Skin epidermis (tissue), 12 donors: ENCODE measurements at regions not wholly inside any gene's neighbourhood (a gene's known extent, or its start where the extent isn't known, plus 50 kb on each side); places are given as distances from the start of the nearest gene placed in this dataset.

ENCODE experiments used
- H3K27ac ChIP-seq, 21 experiments: fragments of 200-600 bp; sonication (generic) in 11 of 21; one replicate each; pipeline ENCODE4 v1.5.0; 2020; ENCODE audit warnings: mild to moderate bottlenecking in 3 of 21, inconsistent platforms in 2 of 21, moderate library complexity in 2 of 21
- H3K4me3 ChIP-seq, 7 experiments: fragments of 200-600 bp; sonication (generic) in 2 of 7; one replicate each; pipeline ENCODE4 v1.5.0; 2020; ENCODE audit warnings: inconsistent platforms in 2 of 7, mild to moderate bottlenecking in 2 of 7, moderate library complexity in 1 of 7

- no peak overlapping the region for H3K27ac ChIP-seq
- H3K4me3 ChIP-seq = no peak overlapping the region
Measured at GRCh38 chr1:57800376-57800775, 376.5 kb upstream of the DAB1 start.

DNA sequence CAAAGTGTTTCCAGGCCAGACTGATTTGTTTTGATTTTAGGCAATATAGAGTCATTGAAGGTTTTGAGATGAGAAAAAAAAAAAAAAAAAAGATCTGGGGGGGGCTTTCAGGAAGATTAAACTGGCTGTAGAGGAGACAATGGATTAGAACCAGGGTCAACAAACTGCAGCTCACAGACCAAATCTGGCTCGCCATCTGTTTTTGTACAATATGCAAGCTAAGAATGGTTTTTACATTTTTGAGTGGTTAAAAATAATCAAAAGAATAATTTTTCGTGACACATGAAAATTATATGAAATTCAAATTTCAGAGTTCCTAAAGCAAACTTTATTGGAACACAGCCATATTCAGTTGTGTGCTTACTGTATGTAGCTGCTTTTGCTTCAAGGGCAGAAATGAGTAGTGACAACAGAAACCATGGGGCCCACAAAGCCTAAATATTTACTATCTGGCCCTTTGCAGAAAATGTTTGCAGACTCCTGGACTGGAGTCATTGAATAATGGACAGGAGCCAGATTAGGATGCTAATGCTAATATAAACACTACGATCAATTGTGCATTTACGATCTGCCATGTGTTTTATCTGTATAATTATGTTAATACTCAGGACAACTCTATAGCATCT, 375.7 kb upstream of the DAB1 start:
- Histone ChIP-seq H3K27ac (no peak overlapping the region), H3K4me3 (no peak overlapping the region)

GRCh38 chr1:57798543-57798942, 374.7 kb upstream of the DAB1 start:
- H3K27ac ChIP-seq = no peak overlapping the region
- H3K4me3 ChIP-seq = no peak overlapping the region

- Histone ChIP-seq H3K4me3 (no peak overlapping the region), H3K27ac (no peak overlapping the region)
Measured at GRCh38 chr1:57797084-57797483, 373.2 kb upstream of the DAB1 start.

- H3K4me3 ChIP-seq = no peak overlapping the region
- no peak overlapping the region for H3K27ac ChIP-seq
Measured at GRCh38 chr1:57796616-57797015, 372.8 kb upstream of the DAB1 start.

DNA sequence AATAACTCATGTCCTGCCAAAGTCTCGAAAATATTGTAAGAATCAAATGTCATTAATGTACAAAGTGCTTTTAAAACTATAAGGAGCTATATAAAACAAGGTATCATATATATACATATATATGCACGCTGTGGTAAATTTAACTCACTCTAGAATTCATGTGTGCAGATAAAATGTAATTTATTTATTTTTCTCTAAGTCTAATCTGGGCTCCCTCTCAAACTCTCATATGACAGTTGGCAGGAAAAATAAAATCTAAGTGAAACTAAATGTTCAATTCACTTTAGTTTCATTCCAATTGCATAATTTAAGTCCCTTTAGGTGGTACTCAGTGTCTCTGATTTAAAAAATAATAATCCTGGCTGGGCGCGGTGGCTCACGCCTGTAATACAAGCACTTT, 372.0 kb upstream of the DAB1 start:
- Histone ChIP-seq H3K27ac (no peak overlapping the region), H3K4me3 (no peak overlapping the region)

DNA sequence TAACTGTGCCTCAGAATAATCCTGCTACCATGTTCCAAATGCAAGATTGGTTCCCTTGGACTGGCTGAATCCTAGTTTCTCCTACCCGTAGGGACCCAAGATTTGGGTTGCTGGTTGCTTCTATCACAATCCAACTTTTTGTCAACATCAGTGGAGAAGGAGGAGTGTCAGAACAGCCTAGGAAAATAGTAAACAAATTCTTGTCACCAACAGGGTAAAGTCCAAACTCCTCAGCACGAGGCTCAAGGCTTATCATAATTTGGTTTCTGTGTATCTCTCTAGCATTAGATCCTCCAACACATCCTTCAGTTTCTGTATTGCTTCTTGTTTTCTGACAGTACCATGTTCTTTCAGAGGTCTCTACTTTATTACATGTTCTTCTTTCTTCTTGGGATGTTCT, 370.2 kb upstream of the DAB1 start:
- H3K4me3 ChIP-seq = no peak overlapping the region
- H3K27ac ChIP-seq = no peak overlapping the region

- Histone ChIP-seq H3K4me3 (no peak overlapping the region), H3K27ac (no peak overlapping the region)
Measured at GRCh38 chr1:57791497-57791896, 367.6 kb upstream of the DAB1 start.

DNA sequence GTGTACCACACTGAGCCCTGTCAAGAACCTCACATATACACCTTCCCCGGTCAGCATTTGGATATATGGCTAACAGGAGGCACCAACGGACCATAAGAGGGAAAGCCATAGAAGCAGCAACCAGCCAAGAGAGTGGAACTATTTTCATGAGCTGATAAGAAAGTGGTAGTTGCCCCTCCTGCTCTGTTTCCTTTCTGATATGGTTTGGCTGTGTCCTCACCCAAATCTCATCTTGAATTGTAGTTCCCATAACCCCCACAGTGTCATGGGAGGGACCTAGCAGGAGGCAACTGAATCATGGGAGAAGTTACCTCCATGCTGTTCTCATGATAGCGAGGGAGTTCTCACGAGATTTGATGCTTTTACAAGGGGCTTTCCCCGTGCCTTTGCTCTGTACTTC, 366.1 kb upstream of the DAB1 start:
- Histone ChIP-seq H3K27ac (no peak overlapping the region), H3K4me3 (no peak overlapping the region)

GRCh38 chr1:57788313-57788712, 364.5 kb upstream of the DAB1 start:
- H3K4me3 ChIP-seq = no peak overlapping the region
- H3K27ac ChIP-seq = no peak overlapping the region

GRCh38 chr1:57784356-57784755, 360.5 kb upstream of the DAB1 start:
- H3K4me3 ChIP-seq = no peak overlapping the region
- H3K27ac ChIP-seq = no peak overlapping the region

DNA sequence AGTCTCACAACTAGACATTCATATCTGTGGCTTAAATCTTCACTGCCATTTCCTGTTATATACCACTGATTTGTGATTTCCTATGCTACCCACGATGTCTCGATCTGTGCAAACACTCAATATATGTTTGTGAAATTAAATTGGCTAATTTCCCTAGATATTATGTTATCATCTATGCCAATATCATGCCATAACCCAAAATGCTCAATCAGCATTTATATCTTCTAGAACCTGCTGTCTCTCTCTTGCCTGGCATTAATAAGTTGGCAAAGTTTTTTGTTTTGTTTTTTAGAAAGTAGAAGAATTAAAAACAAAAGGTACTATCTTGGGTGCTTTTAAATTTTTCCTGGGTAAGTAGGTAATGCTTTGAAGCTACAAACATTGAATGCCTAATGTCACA, 358.5 kb upstream of the DAB1 start:
- H3K27ac ChIP-seq = no peak overlapping the region
- no peak overlapping the region for H3K4me3 ChIP-seq

DNA sequence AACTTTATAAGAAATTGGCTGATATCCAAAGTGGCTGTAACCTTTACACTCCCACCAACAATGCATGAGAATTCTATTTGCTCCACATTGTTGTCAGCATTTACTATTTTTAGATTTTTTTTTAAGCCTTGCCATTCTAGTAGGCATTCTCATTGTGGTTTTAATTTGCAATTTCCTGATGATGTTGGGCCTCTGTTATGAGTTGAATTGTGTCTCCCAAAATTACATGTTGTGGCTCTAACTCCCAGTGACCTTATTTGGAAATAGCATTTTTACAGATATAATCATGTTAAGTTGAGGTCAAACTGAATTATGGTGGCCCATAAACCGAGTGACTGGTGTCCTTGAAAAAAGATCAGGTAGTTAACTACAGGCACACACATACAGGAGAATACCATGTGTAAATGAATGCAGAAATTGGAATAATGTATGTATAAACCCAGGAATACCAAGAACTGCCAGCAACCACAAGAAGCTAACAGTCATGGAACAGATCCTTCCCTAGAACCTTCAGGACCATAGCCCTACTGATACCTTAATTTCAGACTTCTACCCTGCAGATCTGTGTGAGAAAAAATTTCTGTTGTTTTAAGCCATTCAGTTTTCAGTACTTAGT, 348.8 kb upstream of the DAB1 start:
- no peak overlapping the region for H3K27ac ChIP-seq
- H3K4me3 ChIP-seq = no peak overlapping the region

DNA sequence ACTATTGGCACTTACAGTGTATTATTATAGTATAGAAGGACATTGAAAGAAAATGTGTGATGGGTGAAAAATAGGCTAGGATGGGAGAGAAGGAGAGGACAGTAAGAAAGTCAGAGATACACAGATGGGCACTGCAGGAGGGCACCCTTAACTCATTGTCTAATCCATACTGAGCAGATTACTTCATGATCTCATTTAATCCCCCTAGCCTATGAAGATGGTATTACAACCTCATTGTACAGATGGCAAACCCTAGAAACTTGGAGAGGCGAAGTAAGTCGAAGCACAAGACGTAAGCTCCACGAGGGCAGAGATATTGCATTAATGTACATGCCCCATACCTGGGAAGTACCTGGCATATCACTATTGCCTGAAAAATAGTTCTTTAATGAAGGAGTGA, 346.9 kb upstream of the DAB1 start:
- no peak overlapping the region for H3K4me3 ChIP-seq
- no peak overlapping the region for H3K27ac ChIP-seq

GRCh38 chr1:57770236-57770635, 346.4 kb upstream of the DAB1 start:
- Histone ChIP-seq H3K27ac (no peak overlapping the region), H3K4me3 (no peak overlapping the region)

DNA sequence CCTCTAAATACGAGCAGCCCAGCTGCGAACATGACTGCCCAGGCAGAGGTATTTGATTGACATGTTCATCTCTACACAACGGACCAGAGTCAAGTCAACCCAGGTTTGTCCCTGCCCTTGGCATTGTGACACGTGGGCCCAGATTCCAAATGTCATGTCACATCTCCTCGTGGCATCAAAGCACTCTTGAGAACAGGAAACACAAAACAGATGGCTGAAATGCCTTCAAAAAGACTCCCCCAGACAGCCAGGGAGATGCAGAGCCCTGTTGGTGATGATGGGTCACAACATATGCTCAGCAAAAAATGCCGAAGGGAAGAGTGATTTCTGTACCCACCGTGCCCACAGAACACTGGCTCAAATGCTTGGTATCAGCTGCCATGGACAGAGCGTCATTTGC, 337.8 kb upstream of the DAB1 start:
- Histone ChIP-seq H3K4me3 (no peak overlapping the region), H3K27ac (no peak overlapping the region)

DNA sequence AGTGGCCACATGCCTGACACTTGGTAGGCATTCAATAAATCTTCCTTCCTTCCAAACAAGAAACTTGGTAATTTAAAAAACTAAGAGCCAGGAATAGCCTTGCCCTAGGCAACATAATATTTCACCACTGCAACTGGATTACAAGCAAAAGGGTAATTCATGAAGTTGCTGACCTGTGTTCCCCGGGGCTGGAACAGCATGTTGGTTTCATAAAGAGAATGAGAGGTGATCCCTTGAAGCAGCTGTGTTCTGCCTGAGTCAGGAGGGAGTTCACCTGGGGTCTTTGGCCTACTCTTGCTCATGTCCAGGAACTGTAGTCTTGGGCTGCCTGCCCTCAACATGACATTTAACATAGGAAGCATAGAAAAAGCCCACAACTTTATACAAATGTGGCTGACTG, 329.0 kb upstream of the DAB1 start:
- H3K27ac ChIP-seq = no peak overlapping the region
- no peak overlapping the region for H3K4me3 ChIP-seq

DNA sequence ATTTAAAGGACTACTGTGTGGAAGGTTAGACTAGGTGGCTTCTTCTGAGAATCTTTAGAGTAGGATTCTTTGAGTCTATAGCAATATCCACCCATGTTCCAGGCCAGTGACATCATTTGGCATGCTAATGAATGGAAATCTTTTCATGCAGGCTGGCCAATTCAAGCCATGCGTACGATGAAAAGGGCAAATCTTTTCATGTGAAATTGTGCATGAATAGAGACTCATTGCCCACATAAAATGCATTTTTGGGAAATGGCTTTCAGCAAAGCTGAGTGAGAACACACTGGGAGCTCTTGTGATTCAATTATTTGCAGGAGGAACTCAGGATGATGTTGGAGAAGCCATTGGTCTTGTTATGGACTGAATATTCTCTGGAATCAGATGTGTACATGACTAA, 324.9 kb upstream of the DAB1 start:
- Histone ChIP-seq H3K27ac (no peak overlapping the region), H3K4me3 (no peak overlapping the region)

DNA sequence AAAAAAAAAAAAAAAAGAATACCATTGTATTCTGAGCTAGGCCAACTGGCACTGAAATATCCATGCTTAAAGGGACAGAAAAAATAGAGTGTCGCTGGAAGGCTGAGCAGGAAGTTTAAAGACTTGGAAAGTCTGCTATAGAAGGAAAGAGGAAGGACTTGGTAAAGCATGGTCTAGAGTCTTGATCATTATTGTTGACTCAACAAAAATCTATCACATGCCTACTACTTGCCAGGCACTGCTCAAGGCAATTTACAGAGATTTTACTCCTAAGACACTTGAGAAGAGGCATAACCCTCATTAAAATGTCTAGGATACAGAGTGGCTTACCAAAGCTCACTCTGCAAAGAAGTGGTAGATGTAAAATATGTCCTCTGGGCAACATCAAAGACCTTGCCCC, 324.0 kb upstream of the DAB1 start:
- Histone ChIP-seq H3K4me3 (no peak overlapping the region), H3K27ac (no peak overlapping the region)

DNA sequence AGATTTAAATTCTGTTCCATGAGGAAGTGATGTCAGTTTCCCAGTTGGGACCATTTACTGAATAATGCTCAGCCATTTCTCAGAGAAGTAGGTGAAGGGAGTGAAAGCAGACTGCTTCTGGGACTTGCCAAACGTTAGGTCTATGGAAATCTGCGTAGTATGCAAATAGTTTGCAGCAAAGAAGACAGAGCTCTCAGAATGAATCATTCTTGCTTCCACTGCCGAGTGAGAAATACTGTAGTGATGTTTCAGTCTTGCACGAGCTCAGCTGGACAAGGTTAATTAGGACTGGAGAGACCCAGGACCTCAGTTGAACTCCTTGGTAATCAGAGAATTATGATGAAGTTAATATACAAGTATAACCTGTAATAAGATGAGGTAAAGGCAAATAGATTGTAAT, 317.7 kb upstream of the DAB1 start:
- Histone ChIP-seq H3K27ac (no peak overlapping the region), H3K4me3 (no peak overlapping the region)

GRCh38 chr1:57736940-57737339, 313.1 kb upstream of the DAB1 start:
- no peak overlapping the region for H3K27ac ChIP-seq

DNA sequence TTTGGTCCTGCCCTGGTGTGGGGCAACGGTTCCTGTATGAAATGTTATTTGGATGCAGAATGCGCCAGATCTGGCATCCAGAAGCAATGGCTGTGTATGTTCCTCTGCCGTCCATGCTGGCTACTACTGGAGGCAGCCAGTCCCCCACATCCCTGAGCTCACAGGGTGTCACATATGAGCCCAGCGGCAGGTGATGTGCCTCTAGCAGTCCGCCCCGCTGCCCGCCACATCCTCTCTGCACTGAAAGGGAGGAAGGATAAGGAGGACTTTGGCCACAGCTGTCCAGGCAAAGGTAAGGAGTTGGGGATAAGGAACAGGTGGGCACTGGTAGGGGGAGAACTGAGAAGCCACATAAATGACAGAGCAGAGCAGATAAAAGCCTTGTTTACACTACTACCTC, 305.3 kb upstream of the DAB1 start:
- no peak overlapping the region for H3K27ac ChIP-seq
- no peak overlapping the region for H3K4me3 ChIP-seq

More at GRCh38 chr1:57736940-57737339, 313.1 kb upstream of the DAB1 start:
- H3K4me3 ChIP-seq = no peak overlapping the region
